WTC11 (cell line): ENCODE measurements at regions not wholly inside any gene's neighbourhood (a gene's known extent, or its start where the extent isn't known, plus 50 kb on each side); places are given as distances from the start of the nearest gene placed in this dataset.

Source experiments
- FOXK1 ChIP-seq: sonication (generic); formaldehyde crosslinking; IDR thresholded peaks from 2 replicates; pipeline ENCODE4 v1.8.0; 2022; ENCODE audit warnings: mild to moderate bottlenecking, moderate library complexity, missing genetic modification reagents
- JUN ChIP-seq: sonication (generic); formaldehyde crosslinking; IDR thresholded peaks from 2 replicates; pipeline ENCODE4 v1.8.0; 2023; ENCODE audit warnings: mild to moderate bottlenecking, missing genetic modification reagents
- MYBL2 ChIP-seq: sonication (generic); formaldehyde crosslinking; IDR thresholded peaks from 2 replicates; pipeline ENCODE4 v1.8.1; 2023; ENCODE audit warnings: mild to moderate bottlenecking, moderate library complexity, missing genetic modification reagents
- NR1H2 ChIP-seq: sonication (generic); formaldehyde crosslinking; IDR thresholded peaks from 2 replicates; pipeline ENCODE4 v1.9.0; 2021; ENCODE audit warnings: mild to moderate bottlenecking, moderate library complexity, missing genetic modification reagents
- NR2C2 ChIP-seq: sonication (generic); formaldehyde crosslinking; IDR thresholded peaks from 2 replicates; pipeline ENCODE4 v1.8.0; 2022; ENCODE audit warnings: mild to moderate bottlenecking, missing genetic modification reagents
- SMAD4 ChIP-seq: sonication (generic); formaldehyde crosslinking; IDR thresholded peaks from 2 replicates; pipeline ENCODE4 v1.8.0; 2022; ENCODE audit warnings: mild to moderate bottlenecking, missing genetic modification reagents
- SP1 ChIP-seq: sonication (generic); formaldehyde crosslinking; conservative IDR thresholded peaks from 2 replicates; pipeline ENCODE4 v1.8.1; 2022; ENCODE audit warnings: missing genetic modification reagents
- TCF7 ChIP-seq: sonication (generic); formaldehyde crosslinking; IDR thresholded peaks from 2 replicates; pipeline ENCODE4 v1.8.0; 2022; ENCODE audit warnings: mild to moderate bottlenecking, low read depth, missing genetic modification reagents, moderate library complexity
- TF ChIP-seq, protein P1 (sequence below): fragments of 250-450 bp; sonication (Bioruptor Pico); IDR thresholded peaks from 2 replicates; pipeline ENCODE4 v2.1.2; 2022; ENCODE audit warnings: mild to moderate bottlenecking, moderate library complexity
- TF ChIP-seq, protein P2 (sequence below): fragments of 200-600 bp; IDR thresholded peaks from 2 replicates; pipeline ENCODE4 v1.8.0; 2022; ENCODE audit warnings: antibody characterized with exemption
- TF ChIP-seq, protein P3 (sequence below): sonication (generic); formaldehyde crosslinking; IDR thresholded peaks from 2 replicates; pipeline ENCODE4 v1.8.1; 2022; ENCODE audit warnings: low read depth, mild to moderate bottlenecking, moderate library complexity, missing genetic modification reagents, borderline replicate concordance
- TF ChIP-seq, protein P4 (sequence below): sonication (generic); formaldehyde crosslinking; IDR thresholded peaks from 2 replicates; pipeline ENCODE4 v1.8.1; 2023; ENCODE audit warnings: mild to moderate bottlenecking, missing genetic modification reagents, moderate library complexity
- TF ChIP-seq, protein P5 (sequence below): sonication (generic); formaldehyde crosslinking; IDR thresholded peaks from 2 replicates; pipeline ENCODE4 v1.8.0; 2022; ENCODE audit warnings: mild to moderate bottlenecking, missing genetic modification reagents

DNA sequence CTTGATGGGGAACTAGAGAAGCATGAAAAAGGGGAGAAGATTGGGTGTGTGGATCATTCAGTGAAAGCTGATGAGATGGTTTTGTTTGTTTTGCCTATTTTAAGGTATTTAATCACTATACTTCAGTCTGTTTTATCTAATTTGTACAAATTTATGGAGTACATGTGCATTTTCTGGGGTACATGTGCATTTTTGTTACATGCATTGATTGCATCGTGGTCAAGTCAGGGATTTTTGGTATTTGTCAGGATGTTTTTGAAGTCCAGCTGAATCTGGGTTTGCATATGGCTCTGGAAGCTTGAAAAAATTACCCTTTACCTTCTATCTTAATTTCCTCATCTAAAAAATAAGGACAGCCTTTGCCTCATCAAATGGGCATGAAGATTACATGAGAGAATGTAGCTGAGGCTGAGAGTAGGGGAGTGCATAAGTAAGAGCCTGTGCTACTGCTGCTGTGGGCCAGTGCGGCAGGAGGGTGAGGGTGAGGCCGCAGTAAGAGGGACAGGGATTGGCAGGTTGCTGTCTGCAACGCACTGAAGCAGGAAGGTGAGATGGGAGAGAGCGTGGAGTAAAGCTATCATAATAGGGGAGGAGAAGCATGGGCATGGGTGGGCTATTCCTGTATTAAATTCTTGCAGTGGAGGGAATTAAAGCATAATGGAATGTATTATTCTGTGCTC is 139.8 kb downstream of the NPR3 start:
- TF ChIP-seq SP1 (CRISPR knock-in tag), result no peak
- TF ChIP-seq, protein P1, sequence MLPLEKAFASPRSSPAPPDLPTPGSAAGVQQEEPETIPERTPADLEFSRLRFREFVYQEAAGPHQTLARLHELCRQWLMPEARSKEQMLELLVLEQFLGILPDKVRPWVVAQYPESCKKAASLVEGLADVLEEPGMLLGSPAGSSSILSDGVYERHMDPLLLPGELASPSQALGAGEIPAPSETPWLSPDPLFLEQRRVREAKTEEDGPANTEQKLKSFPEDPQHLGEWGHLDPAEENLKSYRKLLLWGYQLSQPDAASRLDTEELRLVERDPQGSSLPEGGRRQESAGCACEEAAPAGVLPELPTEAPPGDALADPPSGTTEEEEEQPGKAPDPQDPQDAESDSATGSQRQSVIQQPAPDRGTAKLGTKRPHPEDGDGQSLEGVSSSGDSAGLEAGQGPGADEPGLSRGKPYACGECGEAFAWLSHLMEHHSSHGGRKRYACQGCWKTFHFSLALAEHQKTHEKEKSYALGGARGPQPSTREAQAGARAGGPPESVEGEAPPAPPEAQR (CRISPR knock-in tag), result no peak
- no peak for TF ChIP-seq FOXK1 (CRISPR knock-in tag)
- TF ChIP-seq, protein P2, sequence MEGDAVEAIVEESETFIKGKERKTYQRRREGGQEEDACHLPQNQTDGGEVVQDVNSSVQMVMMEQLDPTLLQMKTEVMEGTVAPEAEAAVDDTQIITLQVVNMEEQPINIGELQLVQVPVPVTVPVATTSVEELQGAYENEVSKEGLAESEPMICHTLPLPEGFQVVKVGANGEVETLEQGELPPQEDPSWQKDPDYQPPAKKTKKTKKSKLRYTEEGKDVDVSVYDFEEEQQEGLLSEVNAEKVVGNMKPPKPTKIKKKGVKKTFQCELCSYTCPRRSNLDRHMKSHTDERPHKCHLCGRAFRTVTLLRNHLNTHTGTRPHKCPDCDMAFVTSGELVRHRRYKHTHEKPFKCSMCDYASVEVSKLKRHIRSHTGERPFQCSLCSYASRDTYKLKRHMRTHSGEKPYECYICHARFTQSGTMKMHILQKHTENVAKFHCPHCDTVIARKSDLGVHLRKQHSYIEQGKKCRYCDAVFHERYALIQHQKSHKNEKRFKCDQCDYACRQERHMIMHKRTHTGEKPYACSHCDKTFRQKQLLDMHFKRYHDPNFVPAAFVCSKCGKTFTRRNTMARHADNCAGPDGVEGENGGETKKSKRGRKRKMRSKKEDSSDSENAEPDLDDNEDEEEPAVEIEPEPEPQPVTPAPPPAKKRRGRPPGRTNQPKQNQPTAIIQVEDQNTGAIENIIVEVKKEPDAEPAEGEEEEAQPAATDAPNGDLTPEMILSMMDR, result no peak
- no peak for TF ChIP-seq MYBL2 (CRISPR knock-in tag)
- no peak for TF ChIP-seq NR1H2 (CRISPR knock-in tag)
- TF ChIP-seq TCF7 (CRISPR knock-in tag), result no peak
- TF ChIP-seq, protein P3, sequence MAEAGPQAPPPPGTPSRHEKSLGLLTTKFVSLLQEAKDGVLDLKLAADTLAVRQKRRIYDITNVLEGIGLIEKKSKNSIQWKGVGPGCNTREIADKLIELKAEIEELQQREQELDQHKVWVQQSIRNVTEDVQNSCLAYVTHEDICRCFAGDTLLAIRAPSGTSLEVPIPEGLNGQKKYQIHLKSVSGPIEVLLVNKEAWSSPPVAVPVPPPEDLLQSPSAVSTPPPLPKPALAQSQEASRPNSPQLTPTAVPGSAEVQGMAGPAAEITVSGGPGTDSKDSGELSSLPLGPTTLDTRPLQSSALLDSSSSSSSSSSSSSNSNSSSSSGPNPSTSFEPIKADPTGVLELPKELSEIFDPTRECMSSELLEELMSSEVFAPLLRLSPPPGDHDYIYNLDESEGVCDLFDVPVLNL (CRISPR knock-in tag), result no peak
- TF ChIP-seq SMAD4 (CRISPR knock-in tag), result no peak
- TF ChIP-seq, protein P4, sequence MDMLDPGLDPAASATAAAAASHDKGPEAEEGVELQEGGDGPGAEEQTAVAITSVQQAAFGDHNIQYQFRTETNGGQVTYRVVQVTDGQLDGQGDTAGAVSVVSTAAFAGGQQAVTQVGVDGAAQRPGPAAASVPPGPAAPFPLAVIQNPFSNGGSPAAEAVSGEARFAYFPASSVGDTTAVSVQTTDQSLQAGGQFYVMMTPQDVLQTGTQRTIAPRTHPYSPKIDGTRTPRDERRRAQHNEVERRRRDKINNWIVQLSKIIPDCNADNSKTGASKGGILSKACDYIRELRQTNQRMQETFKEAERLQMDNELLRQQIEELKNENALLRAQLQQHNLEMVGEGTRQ (CRISPR knock-in tag), result no peak
- no peak for TF ChIP-seq NR2C2 (CRISPR knock-in tag)
- no peak for TF ChIP-seq JUN (CRISPR knock-in tag)
- TF ChIP-seq, protein P5, sequence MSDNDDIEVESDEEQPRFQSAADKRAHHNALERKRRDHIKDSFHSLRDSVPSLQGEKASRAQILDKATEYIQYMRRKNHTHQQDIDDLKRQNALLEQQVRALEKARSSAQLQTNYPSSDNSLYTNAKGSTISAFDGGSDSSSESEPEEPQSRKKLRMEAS, result no peak
